GM12878 (cell line): ENCODE measurements at regions not wholly inside any gene's neighbourhood (a gene's known extent, or its start where the extent isn't known, plus 50 kb on each side); places are given as distances from the start of the nearest gene placed in this dataset.

Experiments used
- ATAC-seq: fragments of 200-7000 bp; cut with Tn5 transposase; 3 replicates; pipeline ENCODE4 v1.9.1; 2020; ENCODE audit warnings: mild to moderate bottlenecking, moderate library complexity
- BruUV-seq: library from RNA; stranded (reverse); fragments of 400-500 nt; replicated peaks from 2 replicates; lab custom pipeline; 2021; lab: Mats Ljungman, UMichigan
- CTCF ChIA-PET: fragments of 300-600 bp; sonication (Branson Sonifier 250); formaldehyde crosslinking; extraction: SDS; loops from one replicate; lab custom pipeline; 2021; ENCODE audit warnings: inconsistent platforms; lab: Yijun Ruan, JAX
- POLR2A ChIA-PET: fragments of 350-600 bp; formaldehyde crosslinking; extraction: SDS; loops from one replicate; lab custom pipeline; 2021; ENCODE audit warnings: inconsistent platforms; lab: Charles Lee
- RAD21 ChIA-PET: fragments of 300-600 bp; sonication (Branson Sonifier 250); formaldehyde crosslinking; loops from one replicate; lab custom pipeline; 2023; ENCODE audit warnings: antibody characterized with exemption; ENCODE audit not compliant: unreplicated experiment; lab: Charles Lee
- SMC1A ChIA-PET: fragments of 300-600 bp; sonication (Branson Sonifier 250); formaldehyde crosslinking; loops from one replicate; lab custom pipeline; 2023; ENCODE audit not compliant: unreplicated experiment, uncharacterized antibody; lab: Charles Lee
- DNase-seq: peaks from one replicate; pipeline ENCODE4 v3.0.0-alpha.2; 2011; ENCODE audit warnings: low read depth, low spot score
- FAIRE-seq: peaks from 3 replicates; lab custom pipeline; 2011; peaks lifted over from hg19 to GRCh38; lab: Jason Lieb, UNC
- H2AFZ ChIP-seq: 2 replicates; pipeline ENCODE4 v1.6.0; 2011; ENCODE audit warnings: low read depth, low read length, control low read depth; ENCODE audit not compliant: control insufficient read depth
- H3K27ac ChIP-seq: 2 replicates; pipeline ENCODE4 v1.5.1; 2011; ENCODE audit warnings: control low read depth; ENCODE audit not compliant: control insufficient read depth, insufficient read depth
- H3K27me3 ChIP-seq, 2 experiments: replicated peaks in 1 of 2; 2 replicates each; pipeline versions ENCODE4 v1.6.0 to v1.6.1; 2011; ENCODE audit warnings: low read length in 1 of 2; ENCODE audit not compliant: control insufficient read depth in 2 of 2, insufficient read depth in 2 of 2
- H3K36me3 ChIP-seq, 2 experiments: 2 replicates each; pipeline ENCODE4 v1.5.1; 2011; ENCODE audit warnings: low read length in 1 of 2; ENCODE audit not compliant: control insufficient read depth in 2 of 2, insufficient read depth in 2 of 2
- H3K4me1 ChIP-seq: 2 replicates; pipeline ENCODE4 v1.6.1; 2011; ENCODE audit warnings: mild to moderate bottlenecking, low read length, moderate library complexity, mixed read lengths; ENCODE audit not compliant: control insufficient read depth, insufficient read depth
- H3K4me2 ChIP-seq: 2 replicates; pipeline ENCODE4 v1.6.0; 2011; ENCODE audit warnings: control low read depth; ENCODE audit not compliant: control insufficient read depth, insufficient read depth
- H3K4me3 ChIP-seq: fragments of 200-600 bp; sonication (generic); 2 replicates; pipeline ENCODE4 v1.5.1; 2016
- H3K79me2 ChIP-seq: 2 replicates; pipeline ENCODE4 v1.6.0; 2011; ENCODE audit warnings: low read length; ENCODE audit not compliant: control insufficient read depth, insufficient read depth
- H3K9ac ChIP-seq: 2 replicates; pipeline ENCODE4 v1.8.0; 2011; ENCODE audit warnings: low read length, control low read depth, mixed read lengths; ENCODE audit not compliant: control insufficient read depth, insufficient read depth
- H3K9me3 ChIP-seq: replicated peaks from 3 replicates; pipeline ENCODE4 v1.5.1; 2011; ENCODE audit warnings: mild to moderate bottlenecking, low read length; ENCODE audit not compliant: control insufficient read depth, insufficient read depth
- H4K20me1 ChIP-seq: 2 replicates; pipeline ENCODE4 v1.6.0; 2011; ENCODE audit not compliant: control insufficient read depth, insufficient read depth
- ATF2 ChIP-seq: IDR thresholded peaks from 2 replicates; pipeline ENCODE4 v1.6.1; 2012; ENCODE audit warnings: low read length, inconsistent platforms
- ATF7 ChIP-seq: fragments of 450-650 bp; IDR thresholded peaks from 2 replicates; pipeline ENCODE4 v1.6.1; 2016; ENCODE audit warnings: low read depth, mild to moderate bottlenecking
- BACH1 ChIP-seq: fragments of 450-650 bp; IDR thresholded peaks from 2 replicates; pipeline ENCODE4 v1.6.1; 2017; ENCODE audit warnings: mild to moderate bottlenecking, borderline replicate concordance
- CBX5 ChIP-seq: sonication (generic); IDR thresholded peaks from 2 replicates; pipeline ENCODE4 v1.6.1; 2016; ENCODE audit warnings: low read depth, moderate library complexity, mild to moderate bottlenecking, inconsistent platforms
- CREB1 ChIP-seq: IDR thresholded peaks from 2 replicates; pipeline ENCODE4 v1.6.1; 2012; ENCODE audit warnings: low read depth, mild to moderate bottlenecking, inconsistent platforms
- CREM ChIP-seq: IDR thresholded peaks from 2 replicates; pipeline ENCODE4 v1.6.1; 2014; ENCODE audit warnings: antibody characterized with exemption, low read depth
- EGR1 ChIP-seq, 2 experiments: IDR thresholded peaks; 1 replicate in 1 of 2; 2 replicates in 1 of 2; pipeline ENCODE4 v1.6.1; 2011 to 2012; ENCODE audit warnings: low read depth in 2 of 2, low read length in 2 of 2, borderline replicate concordance in 1 of 2, mild to moderate bottlenecking in 1 of 2, moderate library complexity in 1 of 2
- GABPA ChIP-seq: IDR thresholded peaks from 2 replicates; pipeline ENCODE4 v1.6.1; 2014; ENCODE audit warnings: antibody characterized with exemption, low read depth, mild to moderate bottlenecking, inconsistent platforms
- HDGF ChIP-seq: fragments of 450-650 bp; IDR thresholded peaks from 2 replicates; pipeline ENCODE4 v1.6.1; 2016; ENCODE audit warnings: antibody characterized with exemption
- NBN ChIP-seq: fragments of 450-650 bp; IDR thresholded peaks from 2 replicates; pipeline ENCODE4 v1.6.1; 2016
- RELB ChIP-seq: fragments of 450-650 bp; IDR thresholded peaks from 2 replicates; pipeline ENCODE4 v1.6.1; 2017; ENCODE audit warnings: low read depth, mild to moderate bottlenecking, moderate library complexity
- SUZ12 ChIP-seq: fragments of 200-600 bp; sonication (generic); IDR thresholded peaks from one replicate; pipeline ENCODE4 v1.6.1; 2018; ENCODE audit warnings: antibody characterized with exemption, mild to moderate bottlenecking; ENCODE audit not compliant: unreplicated experiment
- ZBTB11 ChIP-seq: fragments of 450-650 bp; formaldehyde crosslinking; IDR thresholded peaks from 2 replicates; pipeline ENCODE4 v1.5.0; 2022; ENCODE audit warnings: mild to moderate bottlenecking, missing genetic modification characterization
- ZBTB33 ChIP-seq: fragments of 450-650 bp; IDR thresholded peaks from 2 replicates; pipeline ENCODE4 v1.6.1; 2017; ENCODE audit warnings: mild to moderate bottlenecking
- ZNF24 ChIP-seq: fragments of 450-650 bp; IDR thresholded peaks from 2 replicates; pipeline ENCODE4 v1.6.1; 2017; ENCODE audit warnings: antibody characterized with exemption, mild to moderate bottlenecking
- ZNF274 ChIP-seq: IDR thresholded peaks from one replicate; pipeline ENCODE4 v1.8.0; 2011; ENCODE audit not compliant: insufficient read length, insufficient read depth
- whole genome bisulfite sequencing: methylation state at CpG from one replicate; pipeline ENCODE4 v1.1.6; 2016; ENCODE audit warnings: low lambda C conversion rate; ENCODE audit not compliant: insufficient replicate concordance, insufficient coverage; ENCODE audit errors: missing lambda C conversion rate; 5-methylcytosine and 5-hydroxymethylcytosine counted together
- in situ Hi-C: fragments of 300-500 bp; cut with MboI; formaldehyde crosslinking; loops from 9 replicates; pipeline ENCODE4 v1.14.3; 2018; ENCODE audit warnings: mixed read lengths
- intact Hi-C: fragments of 100-400 bp; cut with micrococcal nuclease; formaldehyde crosslinking; loops from one replicate; pipeline ENCODE4 v1.14.2; 2022; ENCODE audit not compliant: unreplicated experiment

GRCh38 chr9:106309925-106310324 is 553.0 kb upstream of the ZNF462 start (continued):
- no peak for TF ChIP-seq CREM

GRCh38 chr9:106310782-106311181 is 552.2 kb upstream of the ZNF462 start:
- Histone ChIP-seq H4K20me1 (no peaks in the 10 kb centered on the region), H3K36me3 (no peaks in the 10 kb centered on the region), H3K4me3 (no peak overlapping the region), H3K4me1 (no peaks in the 10 kb centered on the region), H3K79me2 (no peaks in the 10 kb centered on the region), H3K9me3 (no peaks in the 10 kb centered on the region), H3K27ac (no peak overlapping the region), H3K4me2 (no peak overlapping the region), H3K9ac (no peak overlapping the region), H3K27me3 (no peaks in the 10 kb centered on the region), H2AFZ (no peak overlapping the region)
- peak; percentile 31 for DNase-seq
- CTCF ChIA-PET: interaction anchor here (1.2 to 1.9 kb wide), 5 partner anchors 10 to 552 kb away, joined by 3 to 8 read pairs (median 3); partner anchors contain the start of gene ZNF462
- POLR2A ChIA-PET: no interaction called here
- ATAC-seq: peak; percentile 72
- in situ Hi-C loops (no loop called here), intact Hi-C loops (loop anchor here (2.0 kb wide), 2 partner anchors 110 to 552 kb away; partner anchors contain the start of gene ZNF462)
- 0% methylated on average over 1 of the region's 1 CpG for WGBS
- no TSS peak for BruUV-seq
- RAD21 ChIA-PET: interaction anchor here (0.7 to 7.5 kb wide), 14 partner anchors 8 to 670 kb away, joined by 3 to 47 read pairs (median 4); no protein-coding TSS in a partner anchor
- SMC1A ChIA-PET: interaction anchor here (0.7 to 7.6 kb wide), 13 partner anchors 9 to 157 kb away, joined by 3 to 50 read pairs (median 4); no protein-coding TSS in a partner anchor
- no peak for FAIRE-seq
- TF ChIP-seq EGR1 (IDR thresholded peaks at IDR 0.05; ENCODE audit: borderline replicate concordance in 1 of 2, low read depth in 2 of 2, low read length in 2 of 2) (no peak), ZBTB11 (no peak), CBX5 (no peak), ZNF24 (no peak), SUZ12 (no peak), BACH1 (no peak), ZNF274 (no peak), HDGF (no peak), ZBTB33 (peak; percentile 17; the same call in 1 of the 2 replicates), CREB1 (no peak), GABPA (no peak), ATF7 (no peak), ATF2 (no peak), NBN (no peak), RELB (peak; percentile 63; the same call in 1 of the 2 replicates)
